H1 (cell line): ENCODE measurements at regions not wholly inside any gene's neighbourhood (a gene's known extent, or its start where the extent isn't known, plus 50 kb on each side); places are given as distances from the start of the nearest gene placed in this dataset.

ENCODE experiments used
- CBX5 ChIP-seq: fragments of 300-800, 300-1000 bp; sonication (generic); IDR thresholded peaks from 2 replicates; pipeline ENCODE4 v1.7.1; 2016; ENCODE audit warnings: antibody characterized with exemption, low read length, low read depth
- CEBPB ChIP-seq: IDR thresholded peaks from 2 replicates; pipeline ENCODE4 v1.6.1; 2012; ENCODE audit warnings: low read depth, low read length
- CREB1 ChIP-seq: IDR thresholded peaks from 2 replicates; pipeline ENCODE4 v1.6.1; 2012; ENCODE audit warnings: inconsistent platforms
- JUN ChIP-seq: IDR thresholded peaks from 2 replicates; pipeline ENCODE4 v1.6.1; 2011; ENCODE audit warnings: low read depth, mild to moderate bottlenecking, improper control_type of control experiment, low read length
- NRF1 ChIP-seq: IDR thresholded peaks from 2 replicates; pipeline ENCODE4 v1.6.1; 2011; ENCODE audit warnings: mild to moderate bottlenecking, low read depth, low read length, improper control_type of control experiment
- SIRT6 ChIP-seq: IDR thresholded peaks from one replicate; pipeline ENCODE4 v1.7.1; 2012; ENCODE audit warnings: low read length, inconsistent platforms
- TCF12 ChIP-seq: IDR thresholded peaks from 2 replicates; pipeline ENCODE4 v1.6.1; 2011; ENCODE audit warnings: low read depth, mild to moderate bottlenecking, low read length
- TEAD4 ChIP-seq: IDR thresholded peaks from 2 replicates; pipeline ENCODE4 v1.6.1; 2012; ENCODE audit warnings: low read depth, low read length, inconsistent platforms, mixed read lengths
- TF ChIP-seq, protein P1 (sequence below): fragments of 300-600 bp; sonication (generic); IDR thresholded peaks from 2 replicates; pipeline ENCODE4 v1.7.1; 2012; ENCODE audit warnings: low read length, moderate library complexity, mild to moderate bottlenecking, inconsistent platforms; ENCODE audit not compliant: insufficient replicate concordance
- TF ChIP-seq, protein P2 (sequence below): IDR thresholded peaks from 2 replicates; pipeline ENCODE4 v1.6.1; 2011; ENCODE audit warnings: low read length, improper control_type of control experiment

DNA sequence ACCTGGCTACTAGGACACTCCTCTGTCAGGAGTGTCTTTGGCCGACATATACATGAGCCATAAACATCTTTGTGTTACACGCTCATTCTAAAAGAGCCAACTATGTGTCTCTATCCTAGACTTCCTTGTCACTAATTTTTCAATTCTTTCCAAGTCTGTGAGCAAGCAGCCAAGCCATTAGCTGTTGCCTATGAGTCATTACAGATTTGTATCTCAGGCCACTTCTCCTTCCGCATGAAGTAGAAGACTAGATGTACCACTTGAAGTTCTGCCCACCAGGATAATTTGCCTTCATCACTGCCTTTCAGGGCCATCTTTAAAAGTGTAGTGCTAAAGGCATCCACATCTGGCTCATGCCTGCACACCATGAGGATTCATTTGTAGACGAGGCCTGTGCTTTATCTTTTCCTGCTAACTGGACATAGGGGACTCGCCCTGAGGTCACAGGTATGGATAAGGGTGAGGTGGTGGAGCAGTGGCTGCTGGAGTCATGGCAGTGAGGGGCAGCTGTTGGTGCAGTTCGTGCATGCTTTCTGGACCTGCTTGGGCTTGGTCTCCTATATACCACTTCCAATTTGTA, 126.1 kb upstream of the KL start (continued):
- TF ChIP-seq, protein P1, sequence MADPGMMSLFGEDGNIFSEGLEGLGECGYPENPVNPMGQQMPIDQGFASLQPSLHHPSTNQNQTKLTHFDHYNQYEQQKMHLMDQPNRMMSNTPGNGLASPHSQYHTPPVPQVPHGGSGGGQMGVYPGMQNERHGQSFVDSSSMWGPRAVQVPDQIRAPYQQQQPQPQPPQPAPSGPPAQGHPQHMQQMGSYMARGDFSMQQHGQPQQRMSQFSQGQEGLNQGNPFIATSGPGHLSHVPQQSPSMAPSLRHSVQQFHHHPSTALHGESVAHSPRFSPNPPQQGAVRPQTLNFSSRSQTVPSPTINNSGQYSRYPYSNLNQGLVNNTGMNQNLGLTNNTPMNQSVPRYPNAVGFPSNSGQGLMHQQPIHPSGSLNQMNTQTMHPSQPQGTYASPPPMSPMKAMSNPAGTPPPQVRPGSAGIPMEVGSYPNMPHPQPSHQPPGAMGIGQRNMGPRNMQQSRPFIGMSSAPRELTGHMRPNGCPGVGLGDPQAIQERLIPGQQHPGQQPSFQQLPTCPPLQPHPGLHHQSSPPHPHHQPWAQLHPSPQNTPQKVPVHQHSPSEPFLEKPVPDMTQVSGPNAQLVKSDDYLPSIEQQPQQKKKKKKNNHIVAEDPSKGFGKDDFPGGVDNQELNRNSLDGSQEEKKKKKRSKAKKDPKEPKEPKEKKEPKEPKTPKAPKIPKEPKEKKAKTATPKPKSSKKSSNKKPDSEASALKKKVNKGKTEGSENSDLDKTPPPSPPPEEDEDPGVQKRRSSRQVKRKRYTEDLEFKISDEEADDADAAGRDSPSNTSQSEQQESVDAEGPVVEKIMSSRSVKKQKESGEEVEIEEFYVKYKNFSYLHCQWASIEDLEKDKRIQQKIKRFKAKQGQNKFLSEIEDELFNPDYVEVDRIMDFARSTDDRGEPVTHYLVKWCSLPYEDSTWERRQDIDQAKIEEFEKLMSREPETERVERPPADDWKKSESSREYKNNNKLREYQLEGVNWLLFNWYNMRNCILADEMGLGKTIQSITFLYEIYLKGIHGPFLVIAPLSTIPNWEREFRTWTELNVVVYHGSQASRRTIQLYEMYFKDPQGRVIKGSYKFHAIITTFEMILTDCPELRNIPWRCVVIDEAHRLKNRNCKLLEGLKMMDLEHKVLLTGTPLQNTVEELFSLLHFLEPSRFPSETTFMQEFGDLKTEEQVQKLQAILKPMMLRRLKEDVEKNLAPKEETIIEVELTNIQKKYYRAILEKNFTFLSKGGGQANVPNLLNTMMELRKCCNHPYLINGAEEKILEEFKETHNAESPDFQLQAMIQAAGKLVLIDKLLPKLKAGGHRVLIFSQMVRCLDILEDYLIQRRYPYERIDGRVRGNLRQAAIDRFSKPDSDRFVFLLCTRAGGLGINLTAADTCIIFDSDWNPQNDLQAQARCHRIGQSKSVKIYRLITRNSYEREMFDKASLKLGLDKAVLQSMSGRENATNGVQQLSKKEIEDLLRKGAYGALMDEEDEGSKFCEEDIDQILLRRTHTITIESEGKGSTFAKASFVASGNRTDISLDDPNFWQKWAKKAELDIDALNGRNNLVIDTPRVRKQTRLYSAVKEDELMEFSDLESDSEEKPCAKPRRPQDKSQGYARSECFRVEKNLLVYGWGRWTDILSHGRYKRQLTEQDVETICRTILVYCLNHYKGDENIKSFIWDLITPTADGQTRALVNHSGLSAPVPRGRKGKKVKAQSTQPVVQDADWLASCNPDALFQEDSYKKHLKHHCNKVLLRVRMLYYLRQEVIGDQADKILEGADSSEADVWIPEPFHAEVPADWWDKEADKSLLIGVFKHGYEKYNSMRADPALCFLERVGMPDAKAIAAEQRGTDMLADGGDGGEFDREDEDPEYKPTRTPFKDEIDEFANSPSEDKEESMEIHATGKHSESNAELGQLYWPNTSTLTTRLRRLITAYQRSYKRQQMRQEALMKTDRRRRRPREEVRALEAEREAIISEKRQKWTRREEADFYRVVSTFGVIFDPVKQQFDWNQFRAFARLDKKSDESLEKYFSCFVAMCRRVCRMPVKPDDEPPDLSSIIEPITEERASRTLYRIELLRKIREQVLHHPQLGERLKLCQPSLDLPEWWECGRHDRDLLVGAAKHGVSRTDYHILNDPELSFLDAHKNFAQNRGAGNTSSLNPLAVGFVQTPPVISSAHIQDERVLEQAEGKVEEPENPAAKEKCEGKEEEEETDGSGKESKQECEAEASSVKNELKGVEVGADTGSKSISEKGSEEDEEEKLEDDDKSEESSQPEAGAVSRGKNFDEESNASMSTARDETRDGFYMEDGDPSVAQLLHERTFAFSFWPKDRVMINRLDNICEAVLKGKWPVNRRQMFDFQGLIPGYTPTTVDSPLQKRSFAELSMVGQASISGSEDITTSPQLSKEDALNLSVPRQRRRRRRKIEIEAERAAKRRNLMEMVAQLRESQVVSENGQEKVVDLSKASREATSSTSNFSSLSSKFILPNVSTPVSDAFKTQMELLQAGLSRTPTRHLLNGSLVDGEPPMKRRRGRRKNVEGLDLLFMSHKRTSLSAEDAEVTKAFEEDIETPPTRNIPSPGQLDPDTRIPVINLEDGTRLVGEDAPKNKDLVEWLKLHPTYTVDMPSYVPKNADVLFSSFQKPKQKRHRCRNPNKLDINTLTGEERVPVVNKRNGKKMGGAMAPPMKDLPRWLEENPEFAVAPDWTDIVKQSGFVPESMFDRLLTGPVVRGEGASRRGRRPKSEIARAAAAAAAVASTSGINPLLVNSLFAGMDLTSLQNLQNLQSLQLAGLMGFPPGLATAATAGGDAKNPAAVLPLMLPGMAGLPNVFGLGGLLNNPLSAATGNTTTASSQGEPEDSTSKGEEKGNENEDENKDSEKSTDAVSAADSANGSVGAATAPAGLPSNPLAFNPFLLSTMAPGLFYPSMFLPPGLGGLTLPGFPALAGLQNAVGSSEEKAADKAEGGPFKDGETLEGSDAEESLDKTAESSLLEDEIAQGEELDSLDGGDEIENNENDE: no peak
- TF ChIP-seq CEBPB (no peak), TCF12 (no peak), TEAD4 (no peak), SIRT6 (no peak), CREB1 (no peak), JUN (no peak), CBX5 (no peak), NRF1 (no peak)
- TF ChIP-seq, protein P2, sequence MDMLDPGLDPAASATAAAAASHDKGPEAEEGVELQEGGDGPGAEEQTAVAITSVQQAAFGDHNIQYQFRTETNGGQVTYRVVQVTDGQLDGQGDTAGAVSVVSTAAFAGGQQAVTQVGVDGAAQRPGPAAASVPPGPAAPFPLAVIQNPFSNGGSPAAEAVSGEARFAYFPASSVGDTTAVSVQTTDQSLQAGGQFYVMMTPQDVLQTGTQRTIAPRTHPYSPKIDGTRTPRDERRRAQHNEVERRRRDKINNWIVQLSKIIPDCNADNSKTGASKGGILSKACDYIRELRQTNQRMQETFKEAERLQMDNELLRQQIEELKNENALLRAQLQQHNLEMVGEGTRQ: no peak
- TF ChIP-seq, all 59 proteins: peak for 0
